HuH-7 (cell line): ENCODE measurements at regions not wholly inside any gene's neighbourhood (a gene's known extent, or its start where the extent isn't known, plus 50 kb on each side); places are given as distances from the start of the nearest gene placed in this dataset.
"Not testable (repeated sequence)": the region's sequence is repeated elsewhere in the genome, so short reads cannot be mapped to it uniquely, and the experiment has no call there.

Source experiments
- DNase-seq: peaks from one replicate; pipeline ENCODE4 v3.0.0; 2011; ENCODE audit warnings: low spot score

DNA sequence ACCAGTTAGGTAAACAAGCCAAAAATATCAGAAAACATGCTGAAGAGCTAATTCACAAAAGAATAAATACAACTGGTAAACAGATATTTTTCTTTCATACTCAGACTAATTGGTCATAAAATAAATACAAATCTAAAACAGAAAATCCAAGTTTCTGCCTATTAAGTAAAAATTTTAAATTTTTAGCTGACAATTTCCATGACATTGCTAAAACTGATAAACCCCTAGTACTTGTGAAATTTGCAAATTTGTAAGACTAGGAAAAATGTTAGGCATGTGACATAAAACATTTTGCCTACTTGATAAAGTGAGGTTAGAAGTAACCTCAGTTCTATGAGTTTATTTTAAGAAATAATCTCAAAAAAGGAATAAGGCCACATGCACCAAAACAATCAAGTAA, 356.1 kb downstream of the LRATD1 start:
- DNase-seq: no peak

DNA sequence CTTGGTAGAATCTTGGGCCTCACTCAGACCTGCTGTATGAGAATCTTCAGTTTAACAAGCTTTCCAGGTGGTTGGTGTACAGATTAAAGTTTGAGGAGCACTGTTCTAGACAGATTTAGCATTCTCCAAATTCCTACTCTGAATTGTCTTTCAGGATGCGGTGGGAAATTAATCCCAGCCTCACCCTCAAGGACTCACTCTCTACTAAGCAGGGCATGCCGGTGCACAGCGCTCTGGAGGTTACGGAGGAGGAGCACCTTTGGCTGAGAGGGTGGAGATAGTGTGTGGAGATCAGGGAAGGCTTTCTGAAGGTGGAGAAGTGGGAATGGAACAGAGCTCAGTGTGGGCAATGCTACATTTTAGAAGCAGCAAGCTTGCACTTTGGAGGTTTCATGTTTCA, 359.2 kb downstream of the LRATD1 start:
- DNase-seq: no peak

DNA sequence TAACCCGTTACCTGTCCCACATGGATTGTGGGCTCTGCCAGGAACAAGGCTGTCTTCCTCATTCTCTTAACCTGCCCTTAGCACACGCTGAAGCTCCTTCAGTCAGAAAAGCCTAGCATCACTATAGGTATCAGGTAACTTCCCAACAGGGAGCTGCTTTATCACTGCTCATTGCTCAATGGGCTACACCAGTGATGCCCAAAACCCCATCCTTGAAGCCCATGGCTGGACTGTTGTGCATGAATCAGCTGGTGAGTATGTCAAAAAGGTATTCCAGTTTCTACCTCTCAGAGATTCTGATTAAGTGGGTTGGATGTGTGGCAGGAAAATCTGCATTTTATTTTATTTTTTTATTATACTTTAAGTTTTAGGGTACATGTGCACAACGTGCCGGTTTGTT, 362.2 kb downstream of the LRATD1 start:
- no peak for DNase-seq

DNA sequence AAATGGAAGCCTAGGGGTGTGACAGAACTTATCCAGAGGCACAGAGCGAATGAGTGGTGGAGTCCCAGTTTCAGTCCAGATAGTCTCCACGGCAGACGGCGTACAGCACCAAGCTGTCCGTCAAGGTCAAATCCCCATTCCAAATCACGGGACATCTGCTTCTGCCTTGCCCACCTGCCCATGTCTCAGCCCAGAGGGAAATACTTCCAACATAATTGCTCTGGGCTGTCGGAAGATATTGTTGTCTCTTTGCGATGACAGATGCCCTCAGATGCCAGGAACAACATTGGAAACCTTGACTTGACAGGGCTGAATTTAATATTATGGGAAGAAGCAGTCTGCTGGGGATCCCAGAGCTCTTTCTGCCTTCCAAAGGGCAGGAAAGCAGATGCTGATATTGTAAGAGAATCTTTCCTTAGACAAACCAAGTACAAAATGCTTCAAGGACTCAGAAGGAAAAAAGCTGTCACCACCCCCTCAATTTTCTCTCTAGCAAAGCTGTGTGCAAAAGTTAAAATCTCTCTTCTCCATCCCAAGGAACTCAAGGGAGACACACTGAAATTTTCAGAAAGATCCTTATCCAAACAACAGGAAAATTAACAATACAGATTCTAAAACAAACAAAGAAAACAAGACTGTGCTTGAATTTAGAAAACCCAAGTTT, 364.0 kb downstream of the LRATD1 start:
- no peak for DNase-seq

DNA sequence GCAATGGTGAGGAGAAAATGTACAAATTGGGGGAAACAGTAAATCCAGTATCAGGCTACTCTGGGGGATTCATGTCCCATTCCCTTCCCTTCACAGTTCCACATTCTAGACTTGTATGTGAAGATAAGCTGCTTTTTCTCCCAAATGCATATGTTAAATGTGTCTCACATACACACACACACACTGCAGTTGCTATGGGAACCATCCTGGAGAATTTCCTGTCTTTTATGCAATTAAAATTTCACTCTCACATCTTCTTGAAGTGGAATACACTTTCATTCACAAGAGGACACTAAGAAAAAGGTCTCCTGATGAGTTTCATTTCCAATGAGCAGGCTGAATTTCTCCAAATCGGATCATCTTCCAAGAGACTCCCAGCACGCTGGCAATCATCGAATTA, 366.0 kb downstream of the LRATD1 start:
- no peak for DNase-seq

DNA sequence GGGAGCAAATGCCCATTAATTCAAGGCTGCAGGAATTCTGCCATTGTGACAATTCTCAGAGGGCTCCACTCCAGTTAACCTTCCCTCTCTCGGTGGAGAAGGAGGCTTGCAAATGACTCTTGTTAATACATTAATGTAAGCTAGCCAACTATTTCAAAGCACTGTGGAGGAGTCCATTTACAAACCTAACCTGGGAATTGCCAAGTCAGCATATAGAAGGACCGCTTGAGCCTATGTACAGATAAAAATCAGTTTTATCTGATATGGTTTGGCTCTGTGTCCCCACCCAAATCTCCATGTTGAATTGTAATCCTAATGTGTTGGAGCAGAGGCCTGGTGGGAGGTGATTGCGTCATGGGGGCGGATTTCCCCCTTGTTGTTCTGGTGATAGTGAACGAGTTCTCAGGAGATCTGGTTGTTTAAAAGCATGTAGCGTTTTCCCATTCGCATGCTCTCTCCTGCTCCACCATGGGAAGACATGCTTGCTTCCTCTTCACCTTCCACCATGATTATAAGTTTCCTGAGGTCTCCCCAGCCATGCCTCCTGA, 366.7 kb downstream of the LRATD1 start:
- no peak for DNase-seq

DNA sequence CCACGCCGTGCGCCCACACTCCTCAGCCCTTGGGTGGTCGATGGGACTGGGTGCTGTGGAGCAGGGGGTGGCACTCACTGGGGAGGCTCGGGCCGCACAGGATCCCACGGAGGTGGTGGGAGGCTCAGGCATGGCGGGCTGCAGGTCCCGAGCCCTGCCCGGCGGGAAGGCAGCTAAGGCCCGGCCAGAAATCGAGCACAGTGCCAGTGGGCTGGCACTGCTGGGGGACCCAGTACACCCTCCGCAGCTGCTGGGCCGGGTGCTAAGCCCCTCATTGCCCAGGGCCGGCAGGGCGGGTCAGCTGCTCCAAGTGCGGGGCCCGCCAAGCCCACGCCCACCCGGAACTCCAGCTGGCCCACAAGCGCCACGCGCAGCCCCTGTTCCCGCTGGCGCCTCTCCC, 370.0 kb downstream of the LRATD1 start:
- not testable (repeated sequence) for DNase-seq

DNA sequence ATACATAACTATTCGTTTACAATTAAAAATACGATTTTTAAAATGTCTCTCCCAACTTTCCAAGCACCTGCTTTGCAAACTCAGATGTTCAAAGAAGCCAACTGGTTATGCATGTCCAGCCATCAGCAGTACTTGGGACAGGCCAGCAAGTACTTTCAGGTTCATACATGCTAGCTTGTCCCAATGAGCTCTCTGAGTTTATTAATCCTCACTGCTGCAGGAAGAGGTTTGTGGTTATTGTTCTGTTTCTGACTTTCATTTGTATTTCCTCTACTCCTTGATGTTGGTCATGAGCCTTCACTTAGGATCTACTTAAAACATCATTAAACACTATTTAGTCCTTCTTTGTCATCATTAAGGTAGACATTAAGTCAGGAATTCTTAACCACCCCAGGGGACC, 374.1 kb downstream of the LRATD1 start:
- DNase-seq: no peak

DNA sequence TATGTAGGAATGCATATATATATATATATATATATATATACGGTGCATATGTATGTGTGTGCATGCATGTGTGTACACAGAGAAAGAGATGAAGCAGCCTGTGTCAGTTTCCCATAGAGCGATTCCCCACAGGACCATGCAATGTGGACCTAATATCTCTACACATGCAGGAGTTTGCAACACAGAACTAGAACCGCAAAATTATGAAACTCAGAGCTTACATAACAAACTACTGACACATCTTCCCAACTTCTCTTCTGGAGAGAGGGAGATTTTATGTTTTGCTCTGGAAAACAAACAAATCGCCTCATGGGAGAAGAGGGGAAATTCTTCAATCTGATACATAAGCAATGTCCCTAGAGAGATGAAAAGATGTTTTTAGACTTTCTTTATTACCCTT, 377.2 kb downstream of the LRATD1 start:
- DNase-seq: no peak

DNA sequence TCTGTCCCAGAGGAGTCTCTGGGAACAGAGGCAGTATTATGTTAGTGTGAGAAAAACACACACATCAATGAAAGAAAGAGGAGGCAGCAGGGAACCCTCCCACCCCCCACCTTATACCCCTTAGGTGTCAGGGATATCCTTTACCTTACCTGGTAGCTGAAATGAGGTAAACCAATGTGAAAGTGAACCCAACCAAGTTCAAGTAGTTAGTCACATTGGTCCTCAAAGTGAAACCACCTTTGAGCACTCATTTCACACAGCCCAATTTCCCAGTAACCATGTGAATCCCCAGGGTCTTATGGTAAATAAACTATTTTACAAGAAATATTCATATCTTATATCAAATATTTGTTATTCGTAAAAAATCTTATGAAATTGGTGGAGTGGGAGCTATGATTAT, 377.8 kb downstream of the LRATD1 start:
- DNase-seq: no peak

DNA sequence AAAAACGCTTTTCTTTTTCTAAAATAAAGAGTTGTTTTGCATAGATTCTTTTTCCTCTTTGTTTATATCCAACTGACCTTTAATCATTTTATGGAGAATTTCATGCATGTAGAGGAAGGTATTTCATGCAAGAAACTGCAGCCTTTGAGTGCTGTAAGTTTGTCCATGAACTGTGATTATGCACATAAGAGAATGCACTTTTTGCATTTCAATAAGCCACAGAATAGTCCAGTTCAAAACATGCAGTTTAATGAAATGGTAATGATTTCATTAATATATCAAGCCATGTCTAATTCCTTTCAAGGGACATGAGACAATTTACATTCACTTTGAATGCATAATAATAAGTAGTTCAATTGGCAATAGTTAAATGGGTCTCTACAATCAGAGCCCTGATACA, 386.3 kb downstream of the LRATD1 start:
- no peak for DNase-seq

DNA sequence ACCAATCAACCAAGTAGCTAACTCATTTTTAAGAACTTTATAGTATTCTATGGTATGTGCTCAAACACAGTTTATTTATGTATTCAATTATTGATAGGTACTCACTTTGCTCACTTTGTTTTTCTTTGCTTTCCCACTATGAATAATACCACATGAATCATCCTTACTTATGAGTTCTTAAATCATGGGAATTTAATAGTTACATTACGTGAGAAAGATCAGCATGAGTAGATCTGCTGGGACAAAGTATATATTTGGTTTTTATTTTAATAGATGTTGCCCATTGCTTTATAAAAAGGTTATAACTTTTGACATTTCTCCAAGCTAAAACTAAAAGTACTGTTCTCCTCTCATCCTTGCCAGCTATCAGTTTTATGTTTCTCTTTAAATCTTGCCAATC, 390.7 kb downstream of the LRATD1 start:
- no peak for DNase-seq

DNA sequence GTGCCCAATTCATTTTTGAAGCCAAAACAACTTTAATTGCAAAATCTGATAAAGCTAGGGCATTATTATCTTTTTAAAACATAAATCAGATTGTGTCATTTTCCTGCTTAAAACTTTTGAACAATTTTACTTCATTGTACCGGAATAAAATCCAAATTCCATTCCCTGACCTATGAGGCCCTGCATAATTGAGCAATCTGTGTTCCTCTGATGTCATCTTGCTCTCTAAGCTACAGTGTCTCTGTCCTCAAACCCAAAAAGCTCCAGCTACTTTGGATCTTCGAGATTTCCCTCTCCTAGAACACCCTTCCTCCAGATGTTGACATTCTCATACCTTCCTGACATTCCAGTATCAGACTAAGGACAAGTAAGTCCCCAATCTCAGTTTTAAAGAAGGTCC, 395.9 kb downstream of the LRATD1 start:
- no peak for DNase-seq

DNA sequence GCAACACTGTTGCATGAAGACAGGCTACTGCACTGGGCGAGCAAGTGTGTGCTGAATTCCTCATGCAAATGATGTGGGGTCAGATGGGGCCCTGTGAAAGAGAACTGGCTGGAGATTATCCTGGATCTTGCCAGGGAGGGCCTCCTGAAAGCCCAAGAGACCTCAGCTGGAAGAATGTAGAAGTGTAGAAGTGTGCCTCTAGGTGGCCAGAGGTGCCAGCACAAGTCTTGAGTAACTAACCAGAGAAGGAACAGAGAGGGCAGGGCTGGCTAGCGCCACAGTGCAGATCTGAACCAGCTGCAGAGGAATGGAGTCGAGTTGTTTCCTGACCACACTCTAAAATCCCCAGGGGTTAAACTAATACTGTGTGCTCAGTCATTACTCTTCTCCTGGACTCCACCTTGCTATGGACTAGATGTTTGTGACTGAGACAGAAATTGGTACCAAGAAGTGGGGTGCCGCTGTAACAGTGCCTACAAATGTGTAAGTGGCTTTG, 399.3 kb downstream of the LRATD1 start:
- DNase-seq: peak; percentile 10

DNA sequence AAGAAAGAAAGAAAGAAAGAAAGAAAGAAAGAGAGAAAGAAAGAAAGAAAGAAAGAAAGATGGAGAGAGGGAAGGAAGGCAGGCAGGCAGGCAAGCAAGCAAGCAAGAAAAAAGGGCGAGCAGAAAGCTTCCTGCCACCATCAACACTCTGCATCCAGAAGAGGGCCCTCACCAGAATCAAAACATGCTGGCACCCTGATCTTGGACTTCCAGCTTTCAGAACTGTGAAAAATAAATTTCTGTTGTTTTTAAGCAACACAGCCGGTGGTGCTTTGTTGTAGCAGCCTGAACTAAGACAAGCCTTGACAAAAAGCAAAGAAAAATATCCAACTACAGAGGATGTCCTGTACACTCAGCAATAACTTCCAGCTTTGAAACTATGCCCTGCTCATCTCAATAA, 401.7 kb downstream of the LRATD1 start:
- no peak for DNase-seq

DNA sequence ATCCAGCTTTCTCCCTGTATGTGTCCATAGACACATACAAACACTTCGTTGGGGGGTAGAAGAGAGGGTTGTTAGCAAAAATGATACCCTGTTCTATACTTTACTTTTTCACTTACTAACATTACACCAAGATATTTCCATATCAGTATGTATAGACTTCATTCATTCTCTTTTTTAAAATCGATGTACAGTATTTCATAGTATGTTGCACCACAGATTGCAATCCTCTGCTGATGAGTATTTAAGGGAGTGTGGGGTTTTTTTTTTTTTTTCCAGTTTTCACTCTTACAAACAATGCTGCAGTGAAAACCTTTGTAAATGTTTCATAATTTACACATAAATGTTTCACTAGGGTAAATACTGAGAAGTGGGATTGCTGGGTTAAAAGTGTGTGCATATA, 402.3 kb downstream of the LRATD1 start:
- no peak for DNase-seq

DNA sequence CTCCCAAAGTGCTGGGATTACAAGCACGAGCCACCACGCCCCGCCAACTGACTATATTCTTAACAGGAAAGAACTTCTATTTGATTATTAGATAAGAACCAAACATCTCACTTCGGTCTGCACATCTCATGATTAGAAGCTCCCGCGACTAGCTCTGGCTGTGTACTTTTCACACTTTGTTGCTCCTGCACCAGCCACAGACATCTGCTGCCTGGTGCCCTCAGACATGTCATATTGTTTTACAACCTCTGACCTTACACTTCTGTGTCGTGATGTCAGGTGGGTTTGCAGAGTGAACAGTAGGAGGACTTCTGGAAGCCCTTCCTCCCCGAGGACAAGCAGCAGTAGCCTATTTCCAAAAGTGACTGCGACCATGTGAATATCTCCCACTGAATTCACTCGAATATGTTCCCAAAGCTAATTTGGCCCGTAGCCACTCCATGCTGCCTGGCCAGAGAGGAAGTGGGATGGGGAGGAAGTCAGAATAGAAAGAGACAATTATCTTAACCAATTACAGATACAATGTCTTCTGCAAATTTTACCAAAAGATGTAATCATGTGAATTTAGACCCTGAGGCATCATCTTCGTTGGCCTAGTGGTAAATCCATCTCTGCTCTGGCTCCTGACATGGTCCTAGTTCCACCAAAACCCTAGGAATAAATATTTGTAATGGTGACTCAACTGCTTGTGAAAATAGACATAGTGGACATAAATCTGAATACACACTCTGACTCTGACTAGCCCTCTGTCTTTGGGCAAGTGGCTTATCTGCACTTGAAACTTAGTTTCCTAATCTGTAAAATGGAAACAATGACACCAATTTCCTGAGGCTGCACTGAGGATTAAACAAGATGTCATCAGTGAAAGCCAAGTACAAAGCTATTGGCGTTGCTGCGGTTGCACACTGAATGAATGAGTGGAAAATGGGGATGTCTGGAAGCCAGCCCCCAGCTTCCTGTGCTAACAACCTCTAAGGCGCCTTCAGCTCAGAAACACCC, 406.1 kb downstream of the LRATD1 start:
- no peak for DNase-seq

DNA sequence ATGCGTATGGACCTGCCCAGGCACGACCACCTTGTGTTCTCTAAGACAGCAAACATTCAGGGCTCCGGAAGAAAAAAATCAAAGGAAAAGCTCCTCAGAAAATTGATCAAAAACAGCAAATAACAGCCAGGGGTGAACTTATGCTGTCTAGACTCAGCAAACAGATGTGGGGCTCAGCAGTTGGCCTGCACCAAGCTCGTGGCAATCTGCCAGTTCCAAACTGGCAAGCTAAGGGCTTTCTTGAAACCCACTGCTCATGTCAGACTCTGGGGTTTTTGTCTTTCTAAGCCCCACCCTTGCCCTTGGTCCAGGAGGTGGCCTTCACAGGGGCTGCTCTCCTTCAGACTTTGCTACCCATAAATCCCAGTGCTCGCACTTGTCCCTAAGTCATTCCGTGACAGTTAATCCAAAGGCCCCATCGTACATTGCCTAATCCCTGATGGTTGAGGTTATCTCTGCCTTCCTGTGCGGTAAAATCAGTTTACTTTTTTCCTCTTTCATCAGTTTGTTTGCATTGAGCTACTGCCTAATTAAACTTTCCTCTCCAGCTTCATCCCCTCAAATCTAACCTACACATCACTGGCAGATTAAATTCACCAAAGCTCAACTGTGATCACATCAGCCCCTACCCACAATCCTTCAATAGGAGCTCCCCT, 408.0 kb downstream of the LRATD1 start:
- no peak for DNase-seq

DNA sequence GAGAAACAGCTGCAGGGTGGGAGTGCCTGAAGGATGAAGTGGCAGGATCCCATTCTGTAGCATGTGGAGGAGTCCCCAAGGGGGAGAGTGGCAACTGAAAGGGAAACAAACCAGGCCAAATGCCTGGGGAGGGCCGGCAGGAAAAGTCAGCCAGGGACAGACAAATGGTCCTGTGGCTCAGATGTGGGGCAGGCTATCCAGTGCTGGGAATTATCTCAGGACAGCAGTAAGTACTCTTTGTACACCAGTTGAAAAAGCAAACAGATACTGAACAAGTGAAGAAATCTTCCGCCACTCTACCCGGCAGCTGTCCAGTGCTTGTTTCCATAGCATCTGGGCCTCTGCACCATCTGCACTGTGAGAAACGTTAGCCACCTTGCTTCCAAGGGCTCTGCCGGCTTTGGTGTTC, 408.9 kb downstream of the LRATD1 start:
- DNase-seq: peak; percentile 29

DNA sequence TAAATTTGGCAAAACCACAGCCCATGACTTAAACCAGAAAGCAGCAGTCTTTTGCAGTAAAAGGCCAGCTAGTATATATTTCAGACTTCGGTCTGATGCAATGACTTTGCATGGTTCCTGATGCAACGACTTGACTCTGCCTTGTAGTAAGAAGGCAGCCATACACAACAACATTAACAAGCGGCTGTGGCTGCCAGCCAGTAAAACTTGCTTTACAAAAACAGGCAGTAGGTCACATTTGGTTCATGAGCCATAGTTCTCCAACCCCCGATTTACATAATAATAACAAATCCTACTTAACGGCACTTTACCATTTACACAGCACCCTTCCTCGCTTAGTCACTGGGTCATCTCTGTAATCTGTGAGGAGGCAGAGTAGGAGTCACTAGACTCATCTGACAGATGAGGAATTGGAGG, 410.3 kb downstream of the LRATD1 start:
- no peak for DNase-seq

DNA sequence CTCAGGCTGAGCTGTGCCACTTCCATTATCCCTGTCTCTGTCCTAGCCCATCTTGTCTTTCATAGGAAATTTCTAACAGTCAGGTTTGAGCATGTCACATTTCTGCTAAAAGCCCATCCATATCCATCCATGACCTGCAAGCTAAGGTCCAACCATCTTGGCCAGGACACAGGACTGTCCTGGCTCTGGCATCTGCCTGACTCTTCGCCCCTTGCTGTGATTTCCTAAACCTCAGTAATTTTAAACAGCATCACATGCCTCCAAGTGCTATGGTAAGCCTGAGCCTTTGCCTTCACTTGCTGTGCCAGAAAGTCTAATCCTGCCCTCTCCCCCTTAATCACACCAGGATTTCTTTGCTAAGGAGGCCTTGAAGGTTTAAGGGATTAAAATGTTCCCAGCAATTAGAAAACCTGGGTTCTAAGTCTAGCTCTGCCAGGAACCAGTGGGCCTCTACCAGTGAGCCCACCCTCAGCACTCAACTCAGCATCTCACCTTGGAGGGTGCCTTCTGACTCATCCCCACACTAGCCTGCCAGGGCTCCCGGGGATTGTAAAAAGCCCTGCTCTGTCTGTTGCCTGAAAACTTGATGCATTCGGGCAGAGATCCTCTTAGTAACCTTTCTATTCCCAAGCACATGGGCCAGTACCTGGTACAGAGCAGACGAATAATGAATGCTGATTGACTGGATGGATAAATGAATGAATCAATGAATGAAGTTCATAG, 411.0 kb downstream of the LRATD1 start:
- no peak for DNase-seq

DNA sequence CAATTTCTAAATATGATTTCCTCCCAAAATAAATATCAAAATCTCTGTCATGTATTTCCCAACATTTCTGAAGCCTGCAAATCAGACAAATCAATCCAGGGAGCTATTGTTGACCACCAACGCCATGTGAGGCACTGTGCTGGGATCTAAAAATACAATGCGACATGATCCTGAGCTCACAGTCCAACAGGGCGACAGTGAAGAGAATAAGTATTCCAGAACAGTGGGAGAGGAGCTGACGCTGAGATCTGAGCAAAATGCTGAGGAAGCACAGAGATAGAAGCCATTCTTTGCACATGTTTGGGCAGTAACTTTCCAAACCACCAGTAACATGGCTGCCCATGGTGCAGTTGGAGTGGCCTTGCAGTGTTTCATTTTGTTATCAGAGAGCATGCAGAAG, 412.5 kb downstream of the LRATD1 start:
- DNase-seq: no peak
